Activated CD4-positive, alpha-beta memory T cell treated with anti-CD3 and anti-CD28 coated beads, Interleukin-2, amount 10 ng/mL, durations not matched to agents 7 days and 5 days (primary cell): ENCODE measurements at regions not wholly inside any gene's neighbourhood (a gene's known extent, or its start where the extent isn't known, plus 50 kb on each side); places are given as distances from the start of the nearest gene placed in this dataset.
"Not testable (repeated sequence)": the region's sequence is repeated elsewhere in the genome, so short reads cannot be mapped to it uniquely, and the experiment has no call there.

Source experiments
- CTCF ChIA-PET: fragments of 350-600 bp; sonication (Branson Sonifier 250); formaldehyde crosslinking; loops from one replicate; lab custom pipeline; 2021; ENCODE audit warnings: antibody characterized with exemption, inconsistent platforms; lab: Charles Lee
- POLR2A ChIA-PET: fragments of 350-600 bp; sonication (Branson Sonifier 250); formaldehyde crosslinking; loops from one replicate; lab custom pipeline; 2021; ENCODE audit warnings: antibody characterized with exemption; lab: Charles Lee
- DNase-seq: peaks from one replicate; pipeline ENCODE4 v3.0.0-alpha.2; 2020
- H3K27ac Mint-ChIP-seq: one replicate; pipeline ENCODE4 v1.8.0; 2021; ENCODE audit warnings: mild to moderate bottlenecking, mixed read lengths
- H3K27me3 Mint-ChIP-seq: one replicate; pipeline ENCODE4 v1.8.0; 2021; ENCODE audit warnings: mixed read lengths
- H3K36me3 Mint-ChIP-seq: one replicate; pipeline ENCODE4 v1.8.0; 2021; ENCODE audit warnings: low read depth, mixed read lengths
- H3K4me1 Mint-ChIP-seq: one replicate; pipeline ENCODE4 v1.8.0; 2021; ENCODE audit warnings: mixed read lengths
- H3K4me3 Mint-ChIP-seq: one replicate; pipeline ENCODE4 v1.8.0; 2021; ENCODE audit warnings: mild to moderate bottlenecking, mixed read lengths
- H3K9me3 Mint-ChIP-seq: one replicate; pipeline ENCODE4 v1.8.0; 2021; ENCODE audit warnings: mixed read lengths

DNA sequence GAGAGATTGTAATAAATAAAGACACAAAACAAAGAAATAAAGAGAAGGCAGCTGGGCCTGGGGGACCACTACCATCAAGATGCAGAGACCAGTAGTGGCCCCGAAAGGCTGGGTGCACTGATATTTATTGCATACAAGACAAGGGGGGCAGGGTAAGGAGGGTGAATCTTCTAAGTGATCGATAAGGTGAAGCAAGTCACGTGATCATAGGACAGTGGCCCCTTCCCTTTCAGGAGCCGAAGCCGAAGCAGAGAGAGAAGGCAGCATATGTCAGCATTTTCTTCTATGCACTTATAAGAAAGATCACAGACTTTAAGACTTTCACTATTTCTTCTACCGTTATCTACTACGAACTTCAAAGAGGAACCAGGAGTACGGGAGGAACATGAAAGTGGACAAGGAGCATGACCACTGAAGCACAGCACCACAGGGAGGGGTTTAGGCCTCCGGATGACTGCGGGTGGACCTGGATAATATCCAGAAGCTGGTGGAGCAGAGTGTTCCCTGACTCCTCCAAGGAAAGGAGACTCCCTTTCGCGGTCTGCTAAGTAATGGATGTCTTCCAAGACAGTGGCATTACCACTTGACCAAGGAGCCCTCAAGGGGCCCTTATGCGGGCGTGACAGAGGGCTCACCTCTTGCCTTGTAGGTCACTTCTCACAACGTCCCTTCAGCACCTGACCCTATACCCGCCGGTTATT lies 126.4 kb downstream of the RBM46 start:
- DNase-seq, CTCF ChIA-PET, H3K9me3 Mint-ChIP-seq, H3K36me3 Mint-ChIP-seq, H3K4me3 Mint-ChIP-seq, POLR2A ChIA-PET, H3K27ac Mint-ChIP-seq, H3K4me1 Mint-ChIP-seq, H3K27me3 Mint-ChIP-seq: not testable (repeated sequence)

- Mint-ChIP-seq H3K27ac (no peak overlapping the region), H3K9me3 (no peaks in the 10 kb centered on the region), H3K27me3 (no peaks in the 10 kb centered on the region), H3K4me3 (no peak overlapping the region), H3K36me3 (no peaks in the 10 kb centered on the region), H3K4me1 (no peaks in the 10 kb centered on the region)
- DNase-seq: no peak
- CTCF ChIA-PET: no interaction called here
- POLR2A ChIA-PET: no interaction called here
These were observed 127.1 kb downstream of the RBM46 start for GRCh38 chr4:154908168-154908567.

- H3K4me3 Mint-ChIP-seq: no peak overlapping the region
- CTCF ChIA-PET: no interaction called here
These were observed 130.0 kb downstream of the RBM46 start for GRCh38 chr4:154911097-154911496.

GRCh38 chr4:154911608-154912098 lies 130.6 kb downstream of the RBM46 start:
- no peak for DNase-seq
- Mint-ChIP-seq H3K27ac (no peak overlapping the region), H3K4me3 (no peak overlapping the region), H3K4me1 (no peaks in the 10 kb centered on the region), H3K36me3 (no peaks in the 10 kb centered on the region), H3K27me3 (no peaks in the 10 kb centered on the region), H3K9me3 (no peaks in the 10 kb centered on the region)
- ChIA-PET POLR2A (no interaction called here), CTCF (no interaction called here)

More at GRCh38 chr4:154911097-154911496, 130.0 kb downstream of the RBM46 start:
- POLR2A ChIA-PET: no interaction called here
- Mint-ChIP-seq H3K4me1 (no peaks in the 10 kb centered on the region), H3K27me3 (no peaks in the 10 kb centered on the region), H3K36me3 (no peaks in the 10 kb centered on the region), H3K27ac (no peak overlapping the region), H3K9me3 (no peaks in the 10 kb centered on the region)
- no peak for DNase-seq

- Mint-ChIP-seq H3K9me3 (no peaks in the 10 kb centered on the region), H3K27me3 (no peaks in the 10 kb centered on the region), H3K27ac (no peak overlapping the region), H3K4me1 (no peaks in the 10 kb centered on the region), H3K4me3 (no peak overlapping the region), H3K36me3 (no peaks in the 10 kb centered on the region)
- CTCF ChIA-PET: no interaction called here
- POLR2A ChIA-PET: no interaction called here
- DNase-seq: no peak
These were observed 135.0 kb downstream of the RBM46 start for GRCh38 chr4:154916068-154916467.

- CTCF ChIA-PET: no interaction called here
- H3K27me3 Mint-ChIP-seq: no peaks in the 10 kb centered on the region
- peaks cover 3% of the 10 kb centered on the region for H3K9me3 Mint-ChIP-seq
- H3K27ac Mint-ChIP-seq: no peak overlapping the region
- no peaks in the 10 kb centered on the region for H3K4me1 Mint-ChIP-seq
- H3K4me3 Mint-ChIP-seq: no peak overlapping the region
- POLR2A ChIA-PET: no interaction called here
- H3K36me3 Mint-ChIP-seq: no peaks in the 10 kb centered on the region
- DNase-seq: no peak
These were observed 146.1 kb downstream of the RBM46 start for GRCh38 chr4:154927126-154927680.

- H3K4me3 Mint-ChIP-seq: no peak overlapping the region
- no peak overlapping the region for H3K27ac Mint-ChIP-seq
- POLR2A ChIA-PET: no interaction called here
- no peaks in the 10 kb centered on the region for H3K27me3 Mint-ChIP-seq
- H3K4me1 Mint-ChIP-seq: no peaks in the 10 kb centered on the region
- H3K36me3 Mint-ChIP-seq: no peaks in the 10 kb centered on the region
- DNase-seq: no peak
- peaks cover 4% of the 10 kb centered on the region for H3K9me3 Mint-ChIP-seq
- CTCF ChIA-PET: no interaction called here
These were observed 147.7 kb downstream of the RBM46 start for GRCh38 chr4:154928640-154929257.

DNA sequence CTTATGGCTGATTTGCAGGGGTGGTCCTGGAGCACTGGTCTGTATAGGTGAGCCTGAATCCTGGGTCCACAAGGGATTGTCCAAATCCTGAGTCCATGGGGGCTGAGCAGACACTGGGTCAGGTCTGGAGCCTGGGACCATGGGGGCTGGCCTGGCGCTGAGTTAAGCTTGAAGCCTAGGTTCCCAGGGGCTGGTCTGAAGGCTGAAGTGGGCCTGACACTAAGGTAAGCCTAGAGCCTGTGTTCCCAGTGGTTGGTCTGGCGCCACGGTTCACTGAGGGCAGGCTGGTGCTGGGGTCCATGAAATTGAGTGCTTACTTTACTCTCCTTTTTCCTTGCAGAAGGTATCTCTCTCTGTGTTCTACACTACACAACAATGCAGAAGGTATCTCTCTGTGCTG lies 155.8 kb downstream of the RBM46 start:
- ChIA-PET POLR2A (no interaction called here), CTCF (no interaction called here)
- no peak for DNase-seq
- peaks cover 4% of the 10 kb centered on the region for H3K9me3 Mint-ChIP-seq
- H3K4me3 Mint-ChIP-seq: no peak overlapping the region
- H3K27ac Mint-ChIP-seq: no peak overlapping the region
- H3K36me3 Mint-ChIP-seq: no peaks in the 10 kb centered on the region
- H3K4me1 Mint-ChIP-seq: no peaks in the 10 kb centered on the region
- H3K27me3 Mint-ChIP-seq: no peaks in the 10 kb centered on the region

DNA sequence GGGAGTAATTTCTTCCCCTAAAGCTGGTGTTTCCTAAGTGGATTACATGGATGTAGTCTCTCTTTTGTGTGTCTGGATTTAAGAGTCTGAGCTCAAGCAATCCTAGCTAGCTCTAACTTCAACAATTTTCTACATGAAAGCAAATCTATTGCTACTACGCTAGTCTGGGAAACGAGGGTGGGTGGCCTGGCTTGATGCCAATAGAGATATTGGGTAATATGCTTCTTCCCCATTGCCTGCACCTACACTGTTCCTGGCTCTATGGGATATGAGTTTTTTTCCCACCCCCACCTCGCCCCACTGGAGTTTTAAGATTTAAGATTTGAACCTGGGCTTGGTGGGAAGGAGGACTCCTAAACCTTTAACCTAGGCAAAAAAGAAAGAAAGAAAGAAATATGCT lies 158.8 kb downstream of the RBM46 start:
- H3K27ac Mint-ChIP-seq: no peak overlapping the region
- CTCF ChIA-PET: no interaction called here
- no peaks in the 10 kb centered on the region for H3K9me3 Mint-ChIP-seq
- POLR2A ChIA-PET: no interaction called here
- no peak overlapping the region for H3K4me3 Mint-ChIP-seq
- H3K4me1 Mint-ChIP-seq: no peaks in the 10 kb centered on the region
- H3K27me3 Mint-ChIP-seq: no peaks in the 10 kb centered on the region
- no peak for DNase-seq
- no peaks in the 10 kb centered on the region for H3K36me3 Mint-ChIP-seq

DNA sequence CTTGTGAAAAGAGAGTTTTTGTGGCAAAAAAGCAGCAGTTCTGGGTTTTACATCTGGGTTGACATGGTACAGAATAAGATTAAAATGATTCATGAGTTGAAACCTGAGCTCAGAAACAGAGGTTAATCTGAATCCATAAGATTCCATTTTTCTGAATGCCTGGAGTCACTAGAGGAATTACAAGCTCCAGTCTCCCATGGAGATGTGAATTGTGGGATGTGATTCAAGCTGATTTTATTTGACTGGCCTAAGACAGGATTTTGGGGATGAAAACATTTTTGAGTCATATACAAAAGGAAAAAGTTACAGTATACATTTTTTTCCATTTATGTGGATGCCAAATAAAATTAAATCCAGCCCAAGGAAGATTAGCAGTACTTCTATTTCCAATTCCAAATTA lies 161.1 kb downstream of the RBM46 start:
- no peak for DNase-seq
- CTCF ChIA-PET: no interaction called here
- no peak overlapping the region for H3K4me3 Mint-ChIP-seq
- no peaks in the 10 kb centered on the region for H3K4me1 Mint-ChIP-seq
- POLR2A ChIA-PET: no interaction called here
- no peaks in the 10 kb centered on the region for H3K9me3 Mint-ChIP-seq
- H3K27me3 Mint-ChIP-seq: no peaks in the 10 kb centered on the region
- no peak overlapping the region for H3K27ac Mint-ChIP-seq
- no peaks in the 10 kb centered on the region for H3K36me3 Mint-ChIP-seq

GRCh38 chr4:154944996-154945395 lies 163.9 kb downstream of the RBM46 start:
- no peaks in the 10 kb centered on the region for H3K27me3 Mint-ChIP-seq
- ChIA-PET POLR2A (no interaction called here), CTCF (no interaction called here)

GRCh38 chr4:154946113-154946512 lies 165.0 kb downstream of the RBM46 start:
- H3K4me1 Mint-ChIP-seq: no peaks in the 10 kb centered on the region
- no peaks in the 10 kb centered on the region for H3K36me3 Mint-ChIP-seq
- H3K27ac Mint-ChIP-seq: no peak overlapping the region
- H3K4me3 Mint-ChIP-seq: no peak overlapping the region
- ChIA-PET CTCF (no interaction called here), POLR2A (no interaction called here)
- H3K9me3 Mint-ChIP-seq: peaks cover 2% of the 10 kb centered on the region
- no peak for DNase-seq
- no peaks in the 10 kb centered on the region for H3K27me3 Mint-ChIP-seq

More at GRCh38 chr4:154944996-154945395, 163.9 kb downstream of the RBM46 start:
- Mint-ChIP-seq H3K4me3 (no peak overlapping the region), H3K9me3 (peaks cover under 1% of the 10 kb centered on the region), H3K36me3 (no peaks in the 10 kb centered on the region), H3K27ac (no peak overlapping the region), H3K4me1 (no peaks in the 10 kb centered on the region)
- DNase-seq: no peak

- H3K9me3 Mint-ChIP-seq: peaks cover 2% of the 10 kb centered on the region
- ChIA-PET CTCF (no interaction called here), POLR2A (no interaction called here)
- no peak overlapping the region for H3K27ac Mint-ChIP-seq
- H3K4me1 Mint-ChIP-seq: no peaks in the 10 kb centered on the region
- no peak overlapping the region for H3K4me3 Mint-ChIP-seq
- DNase-seq: no peak
- H3K36me3 Mint-ChIP-seq: no peaks in the 10 kb centered on the region
- no peaks in the 10 kb centered on the region for H3K27me3 Mint-ChIP-seq
These were observed 172.6 kb downstream of the RBM46 start for GRCh38 chr4:154953691-154954090.

DNA sequence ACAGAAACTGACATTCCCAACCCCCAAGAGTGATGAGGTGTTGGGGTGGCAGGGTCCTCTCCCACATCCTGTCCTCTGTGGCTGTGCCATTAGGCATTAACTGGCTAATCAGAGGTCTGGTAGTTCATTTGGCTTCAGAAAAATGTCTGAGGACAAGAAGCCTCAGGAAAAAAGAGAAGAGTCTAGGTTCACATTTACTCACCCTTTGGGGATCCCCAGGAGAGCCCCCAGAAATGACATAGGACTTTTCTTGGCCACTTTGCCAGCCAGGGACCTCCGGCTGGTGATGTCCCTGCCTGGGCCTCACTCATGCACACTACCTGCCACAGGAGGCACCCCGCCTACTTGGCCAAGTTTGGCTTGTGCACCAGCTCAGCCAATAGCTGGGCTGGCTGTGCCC lies 173.0 kb downstream of the RBM46 start:
- no peaks in the 10 kb centered on the region for H3K27me3 Mint-ChIP-seq
- POLR2A ChIA-PET: no interaction called here

More for the DNA sequence above, 173.0 kb downstream of the RBM46 start:
- no peak for DNase-seq
- CTCF ChIA-PET: no interaction called here
- H3K9me3 Mint-ChIP-seq: peaks cover 2% of the 10 kb centered on the region
- H3K27ac Mint-ChIP-seq: no peak overlapping the region
- no peak overlapping the region for H3K4me3 Mint-ChIP-seq
- no peaks in the 10 kb centered on the region for H3K36me3 Mint-ChIP-seq
- no peaks in the 10 kb centered on the region for H3K4me1 Mint-ChIP-seq
